Nephron progenitor cell (in vitro differentiated cells): ENCODE measurements at regions not wholly inside any gene's neighbourhood (a gene's known extent, or its start where the extent isn't known, plus 50 kb on each side); places are given as distances from the start of the nearest gene placed in this dataset.

ENCODE experiments used
- DNase-seq: peaks from one replicate; pipeline ENCODE4 v3.0.0; 2021
- H3K27ac Mint-ChIP-seq: 2 replicates; pipeline ENCODE4 v1.8.0; 2021; ENCODE audit warnings: mild to moderate bottlenecking, moderate library complexity, mixed read lengths
- H3K27me3 Mint-ChIP-seq: 2 replicates; pipeline ENCODE4 v1.8.0; 2021; ENCODE audit warnings: mild to moderate bottlenecking, low read depth, mixed read lengths; ENCODE audit not compliant: poor library complexity
- H3K36me3 Mint-ChIP-seq: 2 replicates; pipeline ENCODE4 v1.8.0; 2021; ENCODE audit warnings: low read depth, mixed read lengths
- H3K4me1 Mint-ChIP-seq: 2 replicates; pipeline ENCODE4 v1.8.0; 2021; ENCODE audit warnings: mixed read lengths
- H3K4me3 Mint-ChIP-seq: 2 replicates; pipeline ENCODE4 v1.8.0; 2021; ENCODE audit warnings: mild to moderate bottlenecking, moderate library complexity, mixed read lengths
- H3K9me3 Mint-ChIP-seq: 2 replicates; pipeline ENCODE4 v1.8.0; 2021; ENCODE audit warnings: mild to moderate bottlenecking, moderate library complexity, mixed read lengths
- TF ChIP-seq, protein P1 (sequence below): fragments of 200-600 bp; sonication (generic); IDR thresholded peaks from 2 replicates; pipeline ENCODE4 v1.5.0; 2021; ENCODE audit warnings: antibody characterized with exemption

DNA sequence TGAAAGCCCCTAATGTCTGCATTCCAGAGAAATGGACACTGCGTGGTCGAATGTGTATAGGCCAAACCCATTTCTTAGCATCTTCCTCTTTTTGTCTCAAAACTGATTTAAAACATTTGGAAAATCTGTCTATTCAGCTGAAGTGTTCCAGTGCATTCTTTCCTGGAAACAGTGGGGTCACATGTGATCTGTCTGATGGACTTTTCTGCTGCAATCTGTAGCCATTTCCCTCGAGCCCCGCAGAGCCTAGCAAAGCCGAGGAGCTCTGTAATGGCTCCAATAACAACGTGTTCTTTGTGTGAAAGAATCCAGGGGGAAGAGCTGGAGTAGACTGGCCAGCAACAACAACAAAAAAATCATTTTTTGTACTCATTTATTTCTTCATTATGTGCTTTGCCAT is 329.3 kb downstream of the BARHL2 start:
- TF ChIP-seq, protein P1, sequence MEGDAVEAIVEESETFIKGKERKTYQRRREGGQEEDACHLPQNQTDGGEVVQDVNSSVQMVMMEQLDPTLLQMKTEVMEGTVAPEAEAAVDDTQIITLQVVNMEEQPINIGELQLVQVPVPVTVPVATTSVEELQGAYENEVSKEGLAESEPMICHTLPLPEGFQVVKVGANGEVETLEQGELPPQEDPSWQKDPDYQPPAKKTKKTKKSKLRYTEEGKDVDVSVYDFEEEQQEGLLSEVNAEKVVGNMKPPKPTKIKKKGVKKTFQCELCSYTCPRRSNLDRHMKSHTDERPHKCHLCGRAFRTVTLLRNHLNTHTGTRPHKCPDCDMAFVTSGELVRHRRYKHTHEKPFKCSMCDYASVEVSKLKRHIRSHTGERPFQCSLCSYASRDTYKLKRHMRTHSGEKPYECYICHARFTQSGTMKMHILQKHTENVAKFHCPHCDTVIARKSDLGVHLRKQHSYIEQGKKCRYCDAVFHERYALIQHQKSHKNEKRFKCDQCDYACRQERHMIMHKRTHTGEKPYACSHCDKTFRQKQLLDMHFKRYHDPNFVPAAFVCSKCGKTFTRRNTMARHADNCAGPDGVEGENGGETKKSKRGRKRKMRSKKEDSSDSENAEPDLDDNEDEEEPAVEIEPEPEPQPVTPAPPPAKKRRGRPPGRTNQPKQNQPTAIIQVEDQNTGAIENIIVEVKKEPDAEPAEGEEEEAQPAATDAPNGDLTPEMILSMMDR = no peak
- Mint-ChIP-seq H3K36me3 (no peaks in the 10 kb centered on the region), H3K27ac (no peak overlapping the region), H3K27me3 (peaks cover 3% of the 10 kb centered on the region), H3K9me3 (no peaks in the 10 kb centered on the region), H3K4me1 (peaks cover 38% of the 10 kb centered on the region), H3K4me3 (no peak overlapping the region)
- no peak for DNase-seq

DNA sequence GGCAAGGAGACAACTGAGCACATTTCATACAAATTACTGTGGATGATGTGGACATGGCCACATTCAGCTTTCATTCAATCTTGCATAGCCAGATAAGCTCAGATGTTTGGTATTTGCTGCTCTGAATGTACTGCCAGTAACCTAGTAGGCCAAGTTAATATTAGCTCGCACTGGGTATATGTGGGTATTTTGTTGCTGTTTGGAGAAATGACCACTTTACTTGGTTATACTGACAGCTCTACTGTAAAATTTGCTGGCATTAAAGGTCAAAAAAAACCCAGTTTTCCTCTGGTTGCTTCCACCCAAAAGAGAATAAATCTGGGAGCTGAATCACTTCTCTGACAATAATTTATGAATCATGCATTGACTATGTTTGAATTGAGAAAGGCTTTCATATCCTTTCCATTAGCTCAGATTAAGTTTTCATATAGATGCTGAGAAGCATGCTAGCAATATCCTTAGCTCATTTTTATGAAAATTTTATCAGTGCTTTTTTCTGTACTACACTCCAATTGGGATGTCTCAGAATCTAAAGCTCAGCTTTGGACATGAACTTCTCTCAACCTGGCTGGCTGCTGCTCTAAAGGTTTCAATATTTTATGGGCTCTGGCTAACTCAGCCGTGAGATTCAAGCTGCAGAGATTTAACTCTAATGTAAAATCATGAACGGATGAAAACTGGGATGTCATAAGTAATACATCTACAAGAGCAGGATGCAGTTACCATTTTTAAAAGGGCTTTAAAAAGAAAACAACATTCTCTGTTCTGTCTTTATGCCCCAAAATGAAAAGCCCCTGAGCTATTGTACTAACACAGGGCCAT is 330.0 kb downstream of the BARHL2 start:
- DNase-seq = no peak
- Mint-ChIP-seq H3K4me3 (no peak overlapping the region), H3K27me3 (peaks cover 3% of the 10 kb centered on the region), H3K9me3 (no peaks in the 10 kb centered on the region), H3K27ac (no peak overlapping the region), H3K36me3 (no peaks in the 10 kb centered on the region), H3K4me1 (peaks cover 38% of the 10 kb centered on the region)
- TF ChIP-seq, protein P1 = no peak

- peaks cover 43% of the 10 kb centered on the region for H3K4me1 Mint-ChIP-seq
- H3K4me3 Mint-ChIP-seq = no peak overlapping the region
- H3K27ac Mint-ChIP-seq = no peak overlapping the region
These were observed 332.9 kb downstream of the BARHL2 start for GRCh38 chr1:90384193-90384592.

DNA sequence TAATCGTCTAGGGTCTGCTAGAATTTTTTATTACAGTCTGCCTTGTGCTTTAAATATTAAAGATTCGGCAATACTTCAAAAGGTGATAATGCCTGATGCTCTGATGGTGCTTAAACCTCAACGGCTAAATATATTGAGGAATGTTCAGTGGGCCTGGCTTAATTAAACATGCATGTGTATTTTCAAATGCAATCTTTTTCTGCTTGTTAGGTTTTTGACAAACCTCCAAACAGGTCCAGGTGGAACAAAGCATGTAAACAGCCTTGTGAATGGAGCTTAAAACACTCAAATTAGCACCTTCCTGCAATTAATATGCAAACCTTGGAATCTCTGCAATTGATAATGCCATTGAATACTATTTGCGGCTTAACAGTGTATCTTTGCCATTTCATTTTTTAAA is 334.9 kb downstream of the BARHL2 start:
- no peaks in the 10 kb centered on the region for H3K9me3 Mint-ChIP-seq
- peaks cover 35% of the 10 kb centered on the region for H3K4me1 Mint-ChIP-seq
- H3K4me3 Mint-ChIP-seq = no peak overlapping the region
- TF ChIP-seq, protein P1 = no peak
- H3K27ac Mint-ChIP-seq = no peak overlapping the region
- H3K27me3 Mint-ChIP-seq = no peaks in the 10 kb centered on the region
- H3K36me3 Mint-ChIP-seq = no peaks in the 10 kb centered on the region
- DNase-seq = no peak

More at GRCh38 chr1:90384193-90384592, 332.9 kb downstream of the BARHL2 start:
- H3K36me3 Mint-ChIP-seq = no peaks in the 10 kb centered on the region
- H3K27me3 Mint-ChIP-seq = peaks cover 3% of the 10 kb centered on the region
- peak; percentile 6 for DNase-seq
- no peaks in the 10 kb centered on the region for H3K9me3 Mint-ChIP-seq
- TF ChIP-seq, protein P1 = no peak

- Mint-ChIP-seq H3K27ac (no peak overlapping the region), H3K4me1 (peaks cover 35% of the 10 kb centered on the region), H3K36me3 (no peaks in the 10 kb centered on the region), H3K4me3 (no peak overlapping the region), H3K9me3 (no peaks in the 10 kb centered on the region), H3K27me3 (no peaks in the 10 kb centered on the region)
- no peak for DNase-seq
- TF ChIP-seq, protein P1 = no peak
These were observed 335.5 kb downstream of the BARHL2 start for GRCh38 chr1:90381598-90381997.

GRCh38 chr1:90371448-90371813 is 345.7 kb downstream of the BARHL2 start:
- no peak for DNase-seq
- Mint-ChIP-seq H3K9me3 (peaks cover 20% of the 10 kb centered on the region), H3K27ac (no peak overlapping the region), H3K4me1 (no peaks in the 10 kb centered on the region), H3K36me3 (no peaks in the 10 kb centered on the region), H3K4me3 (no peak overlapping the region), H3K27me3 (no peaks in the 10 kb centered on the region)
- TF ChIP-seq, protein P1 = no peak
